CD14-positive monocyte (primary cell): ENCODE measurements at regions not wholly inside any gene's neighbourhood (a gene's known extent, or its start where the extent isn't known, plus 50 kb on each side); places are given as distances from the start of the nearest gene placed in this dataset. TPM values are rescaled to one million over a fixed set of nuclear protein-coding genes. Genes with fewer than 3 reads are reported as not detected.

ENCODE experiments used
- DNase-seq, 3 donors: peaks; one replicate each; pipeline ENCODE4 v3.0.0-alpha.2; 2011 to 2022
- H2AFZ ChIP-seq: 2 replicates; pipeline ENCODE4 v1.6.0; 2012; ENCODE audit warnings: mild to moderate bottlenecking, low read depth, low read length, inconsistent platforms; ENCODE audit not compliant: insufficient read depth, poor library complexity, severe bottlenecking
- H3K27ac ChIP-seq, 2 donors: 1 replicate in 1 of 2; 2 replicates in 1 of 2; pipeline ENCODE4 v1.5.1; 2012 to 2013; ENCODE audit warnings: low read length in 2 of 2, control low read depth in 1 of 2, inconsistent platforms in 1 of 2, low read depth in 1 of 2, mild to moderate bottlenecking in 1 of 2
- H3K27me3 ChIP-seq, 2 donors: one replicate each; pipeline versions ENCODE4 v1.6.0 to v1.6.1; 2011 to 2013; ENCODE audit warnings: low read length in 2 of 2; ENCODE audit not compliant: control insufficient read depth in 2 of 2, insufficient read depth in 2 of 2
- H3K36me3 ChIP-seq, 2 donors: replicated peaks in 1 of 2; 1 replicate in 1 of 2; 2 replicates in 1 of 2; pipeline versions ENCODE4 v1.5.1 to v1.6.1; 2012 to 2013; ENCODE audit warnings: low read length in 2 of 2, control low read depth in 1 of 2, inconsistent platforms in 1 of 2, mild to moderate bottlenecking in 1 of 2; ENCODE audit not compliant: insufficient read depth in 2 of 2, control insufficient read depth in 1 of 2
- H3K4me1 ChIP-seq, 2 donors: 1 replicate in 1 of 2; 2 replicates in 1 of 2; pipeline versions ENCODE4 v1.5.1 to v1.6.1; 2012 to 2013; ENCODE audit warnings: low read length in 2 of 2, control low read depth in 1 of 2, inconsistent platforms in 1 of 2, mild to moderate bottlenecking in 1 of 2, moderate library complexity in 1 of 2; ENCODE audit not compliant: insufficient read depth in 2 of 2, control insufficient read depth in 1 of 2
- H3K4me2 ChIP-seq: replicated peaks from 2 replicates; pipeline ENCODE3; 2012; ENCODE audit warnings: low read length, moderate library complexity, mild to moderate bottlenecking; ENCODE audit not compliant: poor library complexity, severe bottlenecking; ENCODE audit errors: extremely low read depth
- H3K4me3 ChIP-seq, 3 experiments: fragments of 200-600 bp in 1 of 3; sonication (generic) in 1 of 3; replicated peaks in 1 of 3; 1 replicate in 2 of 3; 2 replicates in 1 of 3; pipeline ENCODE4 v1.5.1; 2011 to 2013; ENCODE audit warnings: low read length in 3 of 3, mild to moderate bottlenecking in 3 of 3, control low read depth in 2 of 3, low read depth in 2 of 3, inconsistent platforms in 1 of 3, moderate library complexity in 1 of 3
- H3K79me2 ChIP-seq: 2 replicates; pipeline ENCODE4 v1.6.0; 2012; ENCODE audit warnings: mild to moderate bottlenecking, control low read depth, inconsistent platforms, low read length, moderate library complexity; ENCODE audit not compliant: insufficient read depth
- H3K9ac ChIP-seq: 2 replicates; pipeline ENCODE4 v1.6.0; 2017; ENCODE audit warnings: low read length, mild to moderate bottlenecking; ENCODE audit not compliant: insufficient read depth, poor library complexity, severe bottlenecking
- H3K9me3 ChIP-seq, 2 donors: replicated peaks in 1 of 2; 1 replicate in 1 of 2; 2 replicates in 1 of 2; pipeline versions ENCODE4 v1.5.1 to v1.6.1; 2012 to 2013; ENCODE audit warnings: low read length in 2 of 2, control low read depth in 1 of 2; ENCODE audit not compliant: control insufficient read depth in 1 of 2, insufficient read depth in 1 of 2
- H4K20me1 ChIP-seq: 2 replicates; pipeline ENCODE4 v1.6.0; 2012; ENCODE audit warnings: mild to moderate bottlenecking, low read length, control low read depth, moderate library complexity; ENCODE audit not compliant: insufficient read depth
- H3K27ac Mint-ChIP-seq, 7 donors: one replicate each; pipeline ENCODE4 v1.8.0; 2020; ENCODE audit warnings: mild to moderate bottlenecking in 7 of 7, mixed read lengths in 7 of 7, moderate library complexity in 6 of 7, inconsistent platforms in 2 of 7
- H3K27me3 Mint-ChIP-seq, 3 donors: one replicate each; pipeline ENCODE4 v1.8.0; 2021 to 2022; ENCODE audit warnings: low read depth in 3 of 3, mild to moderate bottlenecking in 3 of 3, mixed read lengths in 3 of 3, moderate library complexity in 3 of 3, inconsistent platforms in 1 of 3
- H3K36me3 Mint-ChIP-seq, 2 donors: one replicate each; pipeline ENCODE4 v1.8.0; 2020; ENCODE audit warnings: mixed read lengths in 2 of 2, inconsistent platforms in 1 of 2, mild to moderate bottlenecking in 1 of 2
- H3K4me1 Mint-ChIP-seq: one replicate; pipeline ENCODE4 v1.8.0; 2020; ENCODE audit warnings: mild to moderate bottlenecking, mixed read lengths
- H3K4me3 Mint-ChIP-seq, 2 donors: one replicate each; pipeline ENCODE4 v1.8.0; 2020; ENCODE audit warnings: mild to moderate bottlenecking in 2 of 2, mixed read lengths in 2 of 2, moderate library complexity in 1 of 2
- H3K9me3 Mint-ChIP-seq, 7 donors: one replicate each; pipeline ENCODE4 v1.8.0; 2020 to 2022; ENCODE audit warnings: mixed read lengths in 7 of 7, mild to moderate bottlenecking in 6 of 7, moderate library complexity in 6 of 7, inconsistent platforms in 2 of 7
- CTCF ChIP-seq: fragments of 200-600 bp; IDR thresholded peaks from one replicate; pipeline ENCODE4 v1.8.0; 2022; ENCODE audit warnings: antibody characterized with exemption, mild to moderate bottlenecking
- WGBS: methylation state at CpG from one replicate; pipeline ENCODE4 v1.1.5; 2013; ENCODE audit warnings: missing lambda C conversion rate; ENCODE audit not compliant: insufficient coverage; 5-methylcytosine and 5-hydroxymethylcytosine counted together
- intact Hi-C, 2 donors: fragments of 100-400 bp; cut with micrococcal nuclease; formaldehyde crosslinking; loops; one replicate each; pipeline versions ENCODE4 v1.15.0 to v1.15.1; 2023
- small RNA-seq: library from RNA; depleted of rRNA; stranded (forward); fragments of <200 nt; gene quantifications from one replicate; pipeline ENCODE3, GENCODE V24; 2012; ENCODE audit warnings: low read depth; ENCODE audit not compliant: insufficient read length

- peaks cover 0 to 4% (median 0%) of the 10 kb centered on the region in 3 donors for H3K27me3 Mint-ChIP-seq
- Histone ChIP-seq H3K4me2 (no peak overlapping the region), H3K36me3 (no peaks in the 10 kb centered on the region), H3K9ac (no peak overlapping the region), H3K9me3 (peaks cover 0 to 8% of the 10 kb centered on the region in 2 donors), H3K27ac (no peak overlapping the region), H4K20me1 (no peaks in the 10 kb centered on the region), H3K4me3 (no peak overlapping the region), H2AFZ (no peak overlapping the region), H3K79me2 (no peaks in the 10 kb centered on the region), H3K4me1 (no peaks in the 10 kb centered on the region), H3K27me3 (no peaks in the 10 kb centered on the region)
- intact Hi-C loops, result no loop called here
- 83% methylated on average over 1 of the region's 2 CpGs for whole genome bisulfite sequencing
- peaks cover 9 to 40% (median 22%) of the 10 kb centered on the region in 7 donors for H3K9me3 Mint-ChIP-seq
- H3K27ac Mint-ChIP-seq, result no peak overlapping the region
- H3K4me1 Mint-ChIP-seq, result peaks cover 2% of the 10 kb centered on the region
- TF ChIP-seq CTCF, result no peak
- H3K36me3 Mint-ChIP-seq, result no peaks in the 10 kb centered on the region
- no peak overlapping the region for H3K4me3 Mint-ChIP-seq
- no peak for DNase-seq
Measured at GRCh38 chr1:164498792-164499191, 60.2 kb upstream of the PBX1 start.

GRCh38 chr1:164504749-164505148 is 54.2 kb upstream of the PBX1 start:
- H3K27ac Mint-ChIP-seq, result no peak overlapping the region
- H3K9ac ChIP-seq, result no peak overlapping the region
- H3K27ac ChIP-seq, result no peak overlapping the region
- WGBS, result no CpG with 5 or more reads among the region's 1 CpG
- H3K4me1 Mint-ChIP-seq, result peaks cover 2% of the 10 kb centered on the region
- intact Hi-C loops, result no loop called here
- H4K20me1 ChIP-seq, result no peaks in the 10 kb centered on the region
- no peaks in the 10 kb centered on the region for H3K4me1 ChIP-seq
- H3K9me3 Mint-ChIP-seq, result peaks cover 4 to 25% (median 16%) of the 10 kb centered on the region in 7 donors
- no peak for DNase-seq
- H3K36me3 Mint-ChIP-seq, result no peaks in the 10 kb centered on the region
- H3K36me3 ChIP-seq, result no peaks in the 10 kb centered on the region
- H3K79me2 ChIP-seq, result no peaks in the 10 kb centered on the region
- no peaks in the 10 kb centered on the region for H3K27me3 ChIP-seq
- peaks cover 0 to 2% (median 0%) of the 10 kb centered on the region in 3 donors for H3K27me3 Mint-ChIP-seq
- H3K4me2 ChIP-seq, result no peak overlapping the region
- H3K4me3 ChIP-seq, result no peak overlapping the region
- no peak overlapping the region for H2AFZ ChIP-seq
- H3K9me3 ChIP-seq, result peaks cover 0 to 8% of the 10 kb centered on the region in 2 donors
- H3K4me3 Mint-ChIP-seq, result no peak overlapping the region
- TF ChIP-seq CTCF, result no peak

Small RNA genes lying in the stretch of these regions (small RNA-seq; reads per million reads assigned to genes)
- gene RF00012, result not detected
- gene RNA5SP62, result not detected
- gene RNA5SP63, result not detected
- gene RNU5F-6P, result not detected
